ENCODE measurements at regions not wholly inside any gene's neighbourhood (a gene's known extent, or its start where the extent isn't known, plus 50 kb on each side); places are given as distances from the start of the nearest gene placed in this dataset.

- no peaks in the 10 kb centered on the region for H3K36me3 ChIP-seq (ENCODE audit: control insufficient read depth, low read length)
- H3K27me3 ChIP-seq (ENCODE audit: control insufficient read depth, low read length), result no peaks in the 10 kb centered on the region
- TF ChIP-seq EZH2phosphoT487 (IDR thresholded peaks at IDR 0.05; ENCODE audit: borderline replicate concordance, low read length) (no peak), CTCF (IDR thresholded peaks at IDR 0.05; ENCODE audit: low read depth, low read length, poor library complexity, severe bottlenecking) (no peak)
- no peaks in the 10 kb centered on the region for H3F3A ChIP-seq (ENCODE audit: control insufficient read depth, insufficient read depth)
- no peaks in the 10 kb centered on the region for H3K9me2 ChIP-seq (replicated peaks; ENCODE audit: control insufficient read depth, low read length)
- no peak overlapping the region for H3K27ac ChIP-seq (ENCODE audit: low read depth, low read length)
- H3K9me3 ChIP-seq (ENCODE audit: control insufficient read depth, insufficient read depth, low read length), result no peaks in the 10 kb centered on the region
- no peaks in the 10 kb centered on the region for H3K79me2 ChIP-seq (ENCODE audit: control insufficient read depth, low read length)
- H4K20me1 ChIP-seq (ENCODE audit: control insufficient read depth, insufficient read depth, low read depth, low read length), result no peaks in the 10 kb centered on the region
- no peak overlapping the region for H3K4me3 ChIP-seq (ENCODE audit: low read length)
- H3K4me2 ChIP-seq (ENCODE audit: low read length), result no peak overlapping the region
- no peaks in the 10 kb centered on the region for H3K4me1 ChIP-seq (ENCODE audit: control insufficient read depth, low read length)
These were observed 213.1 kb downstream of the CHRM2 start for GRCh38 chr7:137081321-137082093.

GRCh38 chr7:137080516-137081203, 212.2 kb downstream of the CHRM2 start:
- no peaks in the 10 kb centered on the region for H3K27me3 ChIP-seq (ENCODE audit: control insufficient read depth, low read length)
- no peaks in the 10 kb centered on the region for H3K79me2 ChIP-seq (ENCODE audit: control insufficient read depth, low read length)
- H3K4me2 ChIP-seq (ENCODE audit: low read length), result no peak overlapping the region
- no peak overlapping the region for H3K27ac ChIP-seq (ENCODE audit: low read depth, low read length)
- no peaks in the 10 kb centered on the region for H3K9me2 ChIP-seq (replicated peaks; ENCODE audit: control insufficient read depth, low read length)
- H3K36me3 ChIP-seq (ENCODE audit: control insufficient read depth, low read length), result no peaks in the 10 kb centered on the region
- TF ChIP-seq CTCF (IDR thresholded peaks at IDR 0.05; ENCODE audit: low read depth, low read length, poor library complexity, severe bottlenecking) (no peak), EZH2phosphoT487 (IDR thresholded peaks at IDR 0.05; ENCODE audit: borderline replicate concordance, low read length) (no peak)
- H3K4me3 ChIP-seq (ENCODE audit: low read length), result no peak overlapping the region
- no peaks in the 10 kb centered on the region for H3K9me3 ChIP-seq (ENCODE audit: control insufficient read depth, insufficient read depth, low read length)
- no peaks in the 10 kb centered on the region for H3F3A ChIP-seq (ENCODE audit: control insufficient read depth, insufficient read depth)
- no peaks in the 10 kb centered on the region for H4K20me1 ChIP-seq (ENCODE audit: control insufficient read depth, insufficient read depth, low read depth, low read length)
- no peaks in the 10 kb centered on the region for H3K4me1 ChIP-seq (ENCODE audit: control insufficient read depth, low read length)

GRCh38 chr7:137078781-137079180, 210.3 kb downstream of the CHRM2 start:
- H3K36me3 ChIP-seq (ENCODE audit: control insufficient read depth, low read length), result no peaks in the 10 kb centered on the region
- H4K20me1 ChIP-seq (ENCODE audit: control insufficient read depth, insufficient read depth, low read depth, low read length), result no peaks in the 10 kb centered on the region
- H3K27ac ChIP-seq (ENCODE audit: low read depth, low read length), result no peak overlapping the region
- TF ChIP-seq EZH2phosphoT487 (IDR thresholded peaks at IDR 0.05; ENCODE audit: borderline replicate concordance, low read length), result no peak
- no peak for TF ChIP-seq CTCF (IDR thresholded peaks at IDR 0.05; ENCODE audit: low read depth, low read length, poor library complexity, severe bottlenecking)
- H3K9me2 ChIP-seq (replicated peaks; ENCODE audit: control insufficient read depth, low read length), result no peaks in the 10 kb centered on the region
- no peak overlapping the region for H3K4me3 ChIP-seq (ENCODE audit: low read length)
- H3K4me1 ChIP-seq (ENCODE audit: control insufficient read depth, low read length), result no peaks in the 10 kb centered on the region
- no peaks in the 10 kb centered on the region for H3F3A ChIP-seq (ENCODE audit: control insufficient read depth, insufficient read depth)
- H3K79me2 ChIP-seq (ENCODE audit: control insufficient read depth, low read length), result no peaks in the 10 kb centered on the region
- H3K9me3 ChIP-seq (ENCODE audit: control insufficient read depth, insufficient read depth, low read length), result no peaks in the 10 kb centered on the region
- H3K27me3 ChIP-seq (ENCODE audit: control insufficient read depth, low read length), result no peaks in the 10 kb centered on the region
- no peak overlapping the region for H3K4me2 ChIP-seq (ENCODE audit: low read length)

Measured in DOHH2 (cell line).